HL-60 (cell line): ENCODE measurements at regions not wholly inside any gene's neighbourhood (a gene's known extent, or its start where the extent isn't known, plus 50 kb on each side); places are given as distances from the start of the nearest gene placed in this dataset.

Experiments used
- DNase-seq, 2 experiments: peaks; one replicate each; pipeline ENCODE4 v3.0.0-alpha.2; 2010 to 2020; ENCODE audit warnings: low read depth in 1 of 2, low spot score in 1 of 2
- H3K27ac ChIP-seq: fragments of 250-450 bp; sonication (Bioruptor Pico); replicated peaks from 2 replicates; pipeline ENCODE4 v1.5.1; 2020; ENCODE audit warnings: mild to moderate bottlenecking, moderate library complexity
- H3K27me3 ChIP-seq: fragments of 250-450 bp; sonication (Bioruptor Pico); 2 replicates; pipeline ENCODE4 v1.5.1; 2021; ENCODE audit warnings: mild to moderate bottlenecking, moderate library complexity; ENCODE audit not compliant: insufficient read depth, poor library complexity, severe bottlenecking
- H3K4me3 ChIP-seq: replicated peaks from 2 replicates; pipeline ENCODE4 v1.5.1; 2011; ENCODE audit warnings: mild to moderate bottlenecking, control low read depth, low read length; ENCODE audit not compliant: insufficient read depth
- CTCF ChIP-seq: IDR thresholded peaks from one replicate; pipeline ENCODE4 v1.5.1; 2011; ENCODE audit warnings: low read length, control low read depth, inconsistent platforms; ENCODE audit not compliant: insufficient read depth
- GABPA ChIP-seq: IDR thresholded peaks from 2 replicates; pipeline ENCODE4 v1.6.1; 2012; ENCODE audit warnings: low read depth
- POLR2AphosphoS5 ChIP-seq: IDR thresholded peaks from 2 replicates; pipeline ENCODE4 v1.6.1; 2012; ENCODE audit warnings: low read depth
- REST ChIP-seq: IDR thresholded peaks from 2 replicates; pipeline ENCODE4 v1.6.1; 2012; ENCODE audit warnings: low read depth; ENCODE audit not compliant: insufficient replicate concordance
- SPI1 ChIP-seq: IDR thresholded peaks from 2 replicates; pipeline ENCODE4 v1.6.1; 2012; ENCODE audit warnings: low read depth, mild to moderate bottlenecking, borderline replicate concordance

GRCh38 chr12:118525216-118525615 is 148.9 kb downstream of the SUDS3 start:
- Histone ChIP-seq H3K4me3 (no peak overlapping the region), H3K27ac (no peak overlapping the region), H3K27me3 (no peaks in the 10 kb centered on the region)
- DNase-seq: no peak
- no peak for TF ChIP-seq REST
- TF ChIP-seq SPI1: no peak
- TF ChIP-seq GABPA: no peak
- TF ChIP-seq CTCF: no peak

GRCh38 chr12:118526255-118527095 is 150.1 kb downstream of the SUDS3 start:
- H3K27ac ChIP-seq: no peak overlapping the region
- H3K27me3 ChIP-seq: no peaks in the 10 kb centered on the region
- H3K4me3 ChIP-seq: no peak overlapping the region
- no peak for DNase-seq
- TF ChIP-seq POLR2AphosphoS5 (no peak), REST (no peak), GABPA (no peak), CTCF (no peak), SPI1 (no peak)

GRCh38 chr12:118527310-118527709 is 151.0 kb downstream of the SUDS3 start:
- Histone ChIP-seq H3K27ac (no peak overlapping the region), H3K4me3 (no peak overlapping the region), H3K27me3 (no peaks in the 10 kb centered on the region)
- DNase-seq: no peak
- TF ChIP-seq SPI1: no peak
- no peak for TF ChIP-seq POLR2AphosphoS5
- no peak for TF ChIP-seq CTCF
- TF ChIP-seq REST: no peak
- no peak for TF ChIP-seq GABPA
